ENCODE measurements at regions not wholly inside any gene's neighbourhood (a gene's known extent, or its start where the extent isn't known, plus 50 kb on each side); places are given as distances from the start of the nearest gene placed in this dataset.
"Not testable (repeated sequence)": the region's sequence is repeated elsewhere in the genome, so short reads cannot be mapped to it uniquely, and the experiment has no call there.

DNA sequence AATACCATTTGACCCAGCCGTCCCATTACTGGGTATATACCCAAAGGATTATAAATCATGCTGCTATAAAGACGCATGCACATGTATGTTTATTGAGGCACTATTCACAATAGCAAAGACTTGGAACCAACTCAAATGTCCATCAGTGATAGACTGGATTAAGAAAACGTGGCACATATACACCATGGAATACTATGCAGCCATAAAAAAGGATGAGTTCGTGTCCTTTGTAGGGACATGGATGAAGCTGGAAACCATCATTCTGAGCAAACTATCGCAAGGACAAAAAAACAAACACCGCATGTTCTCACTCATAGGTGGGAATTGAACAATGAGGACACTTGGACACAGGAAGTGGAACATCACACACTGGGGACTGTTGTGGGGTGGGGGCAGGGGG, 83.5 kb downstream of the GEMIN8 start:
- TF ChIP-seq, protein P1, sequence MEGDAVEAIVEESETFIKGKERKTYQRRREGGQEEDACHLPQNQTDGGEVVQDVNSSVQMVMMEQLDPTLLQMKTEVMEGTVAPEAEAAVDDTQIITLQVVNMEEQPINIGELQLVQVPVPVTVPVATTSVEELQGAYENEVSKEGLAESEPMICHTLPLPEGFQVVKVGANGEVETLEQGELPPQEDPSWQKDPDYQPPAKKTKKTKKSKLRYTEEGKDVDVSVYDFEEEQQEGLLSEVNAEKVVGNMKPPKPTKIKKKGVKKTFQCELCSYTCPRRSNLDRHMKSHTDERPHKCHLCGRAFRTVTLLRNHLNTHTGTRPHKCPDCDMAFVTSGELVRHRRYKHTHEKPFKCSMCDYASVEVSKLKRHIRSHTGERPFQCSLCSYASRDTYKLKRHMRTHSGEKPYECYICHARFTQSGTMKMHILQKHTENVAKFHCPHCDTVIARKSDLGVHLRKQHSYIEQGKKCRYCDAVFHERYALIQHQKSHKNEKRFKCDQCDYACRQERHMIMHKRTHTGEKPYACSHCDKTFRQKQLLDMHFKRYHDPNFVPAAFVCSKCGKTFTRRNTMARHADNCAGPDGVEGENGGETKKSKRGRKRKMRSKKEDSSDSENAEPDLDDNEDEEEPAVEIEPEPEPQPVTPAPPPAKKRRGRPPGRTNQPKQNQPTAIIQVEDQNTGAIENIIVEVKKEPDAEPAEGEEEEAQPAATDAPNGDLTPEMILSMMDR (conservative IDR thresholded peaks at IDR 0.05; ENCODE audit: low read length) = not testable (repeated sequence)
- TF ChIP-seq EZH2phosphoT487 (IDR thresholded peaks at IDR 0.05; ENCODE audit: borderline replicate concordance, low read depth, low read length) = not testable (repeated sequence)

All from OCI-LY7 (cell line).